ENCODE measurements at regions not wholly inside any gene's neighbourhood (a gene's known extent, or its start where the extent isn't known, plus 50 kb on each side); places are given as distances from the start of the nearest gene placed in this dataset.

- DNase-seq, result no peak
- TF ChIP-seq CTCF (IDR thresholded peaks at IDR 0.05), result no peak
- no peak for TF ChIP-seq POLR2A (IDR thresholded peaks at IDR 0.05)
- Histone ChIP-seq H3K27me3 (no peaks in the 10 kb centered on the region), H3K9me3 (no peaks in the 10 kb centered on the region), H3K27ac (no peak overlapping the region), H3K4me3 (no peak overlapping the region), H3K4me1 (no peaks in the 10 kb centered on the region), H3K36me3 (ENCODE audit: low read depth, missing control alignments) (no peaks in the 10 kb centered on the region)
- intact Hi-C loops (cut with DNase I; ENCODE audit: low total_unique reads), result no loop called here
- 94 to 100% methylated on average over 1 to 2 of the region's 2 CpGs for WGBS, 2 donors
These were observed 50.2 kb upstream of the SDK2 start for GRCh38 chr17:73694491-73694890.

GRCh38 chr17:73695035-73695738, 50.9 kb upstream of the SDK2 start:
- intact Hi-C loops (cut with DNase I; ENCODE audit: low total_unique reads), result no loop called here
- H3K4me3 ChIP-seq, result no peak overlapping the region
- no peaks in the 10 kb centered on the region for H3K36me3 ChIP-seq (ENCODE audit: low read depth, missing control alignments)
- no peaks in the 10 kb centered on the region for H3K9me3 ChIP-seq
- H3K27me3 ChIP-seq, result no peaks in the 10 kb centered on the region
- 44 to 68% methylated on average over 1 to 2 of the region's 2 CpGs for WGBS, 2 donors
- DNase-seq, result no peak
- H3K4me1 ChIP-seq, result no peaks in the 10 kb centered on the region
- no peak for TF ChIP-seq POLR2A (IDR thresholded peaks at IDR 0.05)
- TF ChIP-seq CTCF (IDR thresholded peaks at IDR 0.05), result no peak
- H3K27ac ChIP-seq, result no peak overlapping the region

GRCh38 chr17:73696251-73696650, 52.0 kb upstream of the SDK2 start:
- no peak overlapping the region for H3K4me3 ChIP-seq
- no peak overlapping the region for H3K27ac ChIP-seq
- H3K9me3 ChIP-seq, result no peaks in the 10 kb centered on the region
- intact Hi-C loops (cut with DNase I; ENCODE audit: low total_unique reads), result no loop called here
- no peaks in the 10 kb centered on the region for H3K4me1 ChIP-seq
- no peaks in the 10 kb centered on the region for H3K36me3 ChIP-seq (ENCODE audit: low read depth, missing control alignments)
- no peak for DNase-seq
- 84 to 93% methylated on average over 3 of the region's 3 CpGs for WGBS, 2 donors
- TF ChIP-seq CTCF (IDR thresholded peaks at IDR 0.05) (no peak), POLR2A (IDR thresholded peaks at IDR 0.05) (no peak)
- no peaks in the 10 kb centered on the region for H3K27me3 ChIP-seq

- H3K4me1 ChIP-seq, result peaks cover 3% of the 10 kb centered on the region
- no peaks in the 10 kb centered on the region for H3K36me3 ChIP-seq (ENCODE audit: low read depth, missing control alignments)
- DNase-seq, result no peak
- no peak overlapping the region for H3K27ac ChIP-seq
- no peaks in the 10 kb centered on the region for H3K27me3 ChIP-seq
- H3K4me3 ChIP-seq, result no peak overlapping the region
- TF ChIP-seq CTCF (IDR thresholded peaks at IDR 0.05) (no peak), POLR2A (IDR thresholded peaks at IDR 0.05) (no peak)
- intact Hi-C loops (cut with DNase I; ENCODE audit: low total_unique reads), result no loop called here
- no peaks in the 10 kb centered on the region for H3K9me3 ChIP-seq
- WGBS, 2 donors, result 70 to 71% methylated on average over 5 of the region's 5 CpGs
These were observed 53.6 kb upstream of the SDK2 start for GRCh38 chr17:73697872-73698271.

GRCh38 chr17:73698966-73699365, 54.7 kb upstream of the SDK2 start:
- DNase-seq, result no peak
- intact Hi-C loops (cut with DNase I; ENCODE audit: low total_unique reads), result no loop called here
- 66 to 80% methylated on average over 5 of the region's 5 CpGs for WGBS, 2 donors
- H3K27ac ChIP-seq, result no peak overlapping the region
- TF ChIP-seq CTCF (IDR thresholded peaks at IDR 0.05), result no peak
- TF ChIP-seq POLR2A (IDR thresholded peaks at IDR 0.05), result no peak
- no peak overlapping the region for H3K4me3 ChIP-seq
- peaks cover 3% of the 10 kb centered on the region for H3K4me1 ChIP-seq
- no peaks in the 10 kb centered on the region for H3K9me3 ChIP-seq
- H3K27me3 ChIP-seq, result no peaks in the 10 kb centered on the region
- no peaks in the 10 kb centered on the region for H3K36me3 ChIP-seq (ENCODE audit: low read depth, missing control alignments)

Measured in testis (tissue), 2 donors.